ENCODE measurements at regions not wholly inside any gene's neighbourhood (a gene's known extent, or its start where the extent isn't known, plus 50 kb on each side); places are given as distances from the start of the nearest gene placed in this dataset.

- Histone ChIP-seq H3K27ac (no peak overlapping the region), H3K36me3 (ENCODE audit: low read depth, missing control alignments) (no peaks in the 10 kb centered on the region), H3K27me3 (no peaks in the 10 kb centered on the region), H3K4me3 (no peak overlapping the region), H3K9me3 (no peaks in the 10 kb centered on the region), H3K4me1 (no peaks in the 10 kb centered on the region)
- TF ChIP-seq POLR2A (IDR thresholded peaks at IDR 0.05): no peak
- no peak for TF ChIP-seq CTCF (IDR thresholded peaks at IDR 0.05)
- no peak for DNase-seq
- intact Hi-C loops (cut with DNase I; ENCODE audit: low total_unique reads): no loop called here
- WGBS, 2 donors: 93 to 94% methylated on average over 3 of the region's 3 CpGs
These were observed 76.5 kb upstream of the NR3C1 start for GRCh38 chr5:143480001-143480400.

GRCh38 chr5:143479394-143479793, 75.9 kb upstream of the NR3C1 start:
- no peak for DNase-seq
- no peaks in the 10 kb centered on the region for H3K4me1 ChIP-seq
- H3K27ac ChIP-seq: no peak overlapping the region
- 96 to 98% methylated on average over 1 of the region's 1 CpG for whole genome bisulfite sequencing, 2 donors
- H3K27me3 ChIP-seq: no peaks in the 10 kb centered on the region
- no peak overlapping the region for H3K4me3 ChIP-seq
- no peaks in the 10 kb centered on the region for H3K9me3 ChIP-seq
- no peaks in the 10 kb centered on the region for H3K36me3 ChIP-seq (ENCODE audit: low read depth, missing control alignments)
- TF ChIP-seq CTCF (IDR thresholded peaks at IDR 0.05) (no peak), POLR2A (IDR thresholded peaks at IDR 0.05) (no peak)
- intact Hi-C loops (cut with DNase I; ENCODE audit: low total_unique reads): no loop called here

DNA sequence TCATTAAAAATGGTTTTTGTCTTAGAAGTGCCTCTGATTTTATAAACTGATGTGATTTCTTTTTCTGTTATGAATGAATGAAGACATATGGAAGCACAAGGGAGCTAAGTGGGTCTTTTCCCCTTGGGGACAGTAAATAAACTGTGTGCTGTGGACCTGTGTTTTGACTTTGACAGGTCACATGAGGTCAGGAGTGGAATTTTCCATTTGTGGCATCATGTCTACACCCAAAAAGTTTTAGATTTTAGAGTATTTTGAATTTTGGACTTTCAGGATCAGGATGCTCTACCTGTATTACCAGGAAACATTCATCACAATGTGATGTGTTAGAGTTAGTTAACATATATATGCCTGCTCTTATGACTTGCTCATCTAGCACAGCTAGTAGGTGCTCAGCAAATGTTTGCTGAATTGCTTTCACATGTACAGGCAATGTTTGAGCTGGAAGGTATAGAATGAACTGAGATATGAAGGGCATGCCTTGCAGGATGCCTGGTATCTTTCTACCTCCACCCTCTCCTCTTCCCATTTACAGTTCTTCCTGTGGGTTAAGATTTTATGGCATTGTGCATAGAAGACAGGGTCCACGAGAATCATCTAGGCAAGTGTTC, 73.2 kb upstream of the NR3C1 start:
- no peak for DNase-seq
- TF ChIP-seq POLR2A (IDR thresholded peaks at IDR 0.05) (no peak), CTCF (IDR thresholded peaks at IDR 0.05) (no peak)
- WGBS, 2 donors: 84 to 86% methylated on average over 1 of the region's 1 CpG
- H3K4me3 ChIP-seq: no peak overlapping the region
- H3K27me3 ChIP-seq: no peaks in the 10 kb centered on the region
- intact Hi-C loops (cut with DNase I; ENCODE audit: low total_unique reads): no loop called here
- H3K9me3 ChIP-seq: no peaks in the 10 kb centered on the region
- no peak overlapping the region for H3K27ac ChIP-seq
- H3K4me1 ChIP-seq: no peaks in the 10 kb centered on the region
- no peaks in the 10 kb centered on the region for H3K36me3 ChIP-seq (ENCODE audit: low read depth, missing control alignments)

DNA sequence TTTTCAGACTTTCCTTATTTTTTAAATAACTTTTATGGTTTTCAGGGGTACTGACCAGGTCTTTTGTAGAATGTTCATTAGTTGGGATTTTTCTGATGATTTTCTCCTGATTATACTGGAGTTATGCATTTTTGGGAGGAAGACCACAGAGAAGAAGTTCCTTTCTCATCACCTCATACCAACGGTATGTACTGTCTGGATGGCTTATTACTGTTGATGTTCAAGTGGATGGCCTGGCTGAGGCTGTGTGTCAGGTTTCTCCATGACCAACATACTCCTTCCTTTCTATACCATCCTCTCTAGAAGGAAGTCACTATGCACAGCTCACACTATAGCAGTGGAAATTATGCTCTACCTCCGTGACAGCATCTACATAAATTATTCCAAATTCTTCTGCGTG, 71.1 kb upstream of the NR3C1 start:
- Histone ChIP-seq H3K27me3 (no peaks in the 10 kb centered on the region), H3K9me3 (no peaks in the 10 kb centered on the region), H3K4me3 (no peak overlapping the region), H3K4me1 (no peaks in the 10 kb centered on the region), H3K36me3 (ENCODE audit: low read depth, missing control alignments) (no peaks in the 10 kb centered on the region), H3K27ac (no peak overlapping the region)
- intact Hi-C loops (cut with DNase I; ENCODE audit: low total_unique reads): no loop called here
- DNase-seq: no peak
- TF ChIP-seq POLR2A (IDR thresholded peaks at IDR 0.05) (no peak), CTCF (IDR thresholded peaks at IDR 0.05) (no peak)
- 74 to 92% methylated on average over 3 of the region's 3 CpGs for WGBS, 2 donors

GRCh38 chr5:143473481-143473880, 70.0 kb upstream of the NR3C1 start:
- Histone ChIP-seq H3K27me3 (no peaks in the 10 kb centered on the region), H3K9me3 (no peaks in the 10 kb centered on the region), H3K27ac (no peak overlapping the region), H3K4me3 (no peak overlapping the region), H3K4me1 (no peaks in the 10 kb centered on the region), H3K36me3 (ENCODE audit: low read depth, missing control alignments) (no peaks in the 10 kb centered on the region)
- TF ChIP-seq POLR2A (IDR thresholded peaks at IDR 0.05): no peak
- TF ChIP-seq CTCF (IDR thresholded peaks at IDR 0.05): no peak
- DNase-seq: no peak
- intact Hi-C loops (cut with DNase I; ENCODE audit: low total_unique reads): no loop called here
- 86 to 92% methylated on average over 5 of the region's 5 CpGs for WGBS, 2 donors
